ENCODE measurements at regions not wholly inside any gene's neighbourhood (a gene's known extent, or its start where the extent isn't known, plus 50 kb on each side); places are given as distances from the start of the nearest gene placed in this dataset.

- TF ChIP-seq, protein P1, sequence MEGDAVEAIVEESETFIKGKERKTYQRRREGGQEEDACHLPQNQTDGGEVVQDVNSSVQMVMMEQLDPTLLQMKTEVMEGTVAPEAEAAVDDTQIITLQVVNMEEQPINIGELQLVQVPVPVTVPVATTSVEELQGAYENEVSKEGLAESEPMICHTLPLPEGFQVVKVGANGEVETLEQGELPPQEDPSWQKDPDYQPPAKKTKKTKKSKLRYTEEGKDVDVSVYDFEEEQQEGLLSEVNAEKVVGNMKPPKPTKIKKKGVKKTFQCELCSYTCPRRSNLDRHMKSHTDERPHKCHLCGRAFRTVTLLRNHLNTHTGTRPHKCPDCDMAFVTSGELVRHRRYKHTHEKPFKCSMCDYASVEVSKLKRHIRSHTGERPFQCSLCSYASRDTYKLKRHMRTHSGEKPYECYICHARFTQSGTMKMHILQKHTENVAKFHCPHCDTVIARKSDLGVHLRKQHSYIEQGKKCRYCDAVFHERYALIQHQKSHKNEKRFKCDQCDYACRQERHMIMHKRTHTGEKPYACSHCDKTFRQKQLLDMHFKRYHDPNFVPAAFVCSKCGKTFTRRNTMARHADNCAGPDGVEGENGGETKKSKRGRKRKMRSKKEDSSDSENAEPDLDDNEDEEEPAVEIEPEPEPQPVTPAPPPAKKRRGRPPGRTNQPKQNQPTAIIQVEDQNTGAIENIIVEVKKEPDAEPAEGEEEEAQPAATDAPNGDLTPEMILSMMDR (IDR thresholded peaks at IDR 0.05), result no peak
- TF ChIP-seq FOSL2 (IDR thresholded peaks at IDR 0.05; ENCODE audit: borderline replicate concordance, low read depth) (no peak), USF2 (IDR thresholded peaks at IDR 0.05; ENCODE audit: borderline replicate concordance, low read depth, low read length) (no peak), IRF3 (IDR thresholded peaks at IDR 0.05; ENCODE audit: low read depth, low read length) (no peak), NRF1 (IDR thresholded peaks at IDR 0.05; ENCODE audit: low read depth, low read length) (no peak), POLR2AphosphoS5 (IDR thresholded peaks at IDR 0.05; ENCODE audit: low read depth, low read length) (no peak), EP300 (IDR thresholded peaks at IDR 0.05; ENCODE audit: borderline replicate concordance in 1 of 2, low read depth in 1 of 2, low read length in 1 of 2) (no peak)
These were observed 376.4 kb downstream of the OSTF1 start for GRCh38 chr9:75464726-75465125.
